ENCODE measurements at regions not wholly inside any gene's neighbourhood (a gene's known extent, or its start where the extent isn't known, plus 50 kb on each side); places are given as distances from the start of the nearest gene placed in this dataset.

- no peak for TF ChIP-seq CTCF (IDR thresholded peaks at IDR 0.05; ENCODE audit: insufficient read depth, low read depth, low read length)
- TF ChIP-seq EZH2 (IDR thresholded peaks at IDR 0.05; ENCODE audit: insufficient read depth, low read length): no peak
Observed at GRCh38 chr3:171528102-171528501, 67.9 kb upstream of the TNIK start.

All from astrocyte (in vitro differentiated cells and primary cell).